ENCODE measurements at regions not wholly inside any gene's neighbourhood (a gene's known extent, or its start where the extent isn't known, plus 50 kb on each side); places are given as distances from the start of the nearest gene placed in this dataset.
A peak's percentile ranks its signal among the peaks of the same experiment; 100 is the strongest.

DNA sequence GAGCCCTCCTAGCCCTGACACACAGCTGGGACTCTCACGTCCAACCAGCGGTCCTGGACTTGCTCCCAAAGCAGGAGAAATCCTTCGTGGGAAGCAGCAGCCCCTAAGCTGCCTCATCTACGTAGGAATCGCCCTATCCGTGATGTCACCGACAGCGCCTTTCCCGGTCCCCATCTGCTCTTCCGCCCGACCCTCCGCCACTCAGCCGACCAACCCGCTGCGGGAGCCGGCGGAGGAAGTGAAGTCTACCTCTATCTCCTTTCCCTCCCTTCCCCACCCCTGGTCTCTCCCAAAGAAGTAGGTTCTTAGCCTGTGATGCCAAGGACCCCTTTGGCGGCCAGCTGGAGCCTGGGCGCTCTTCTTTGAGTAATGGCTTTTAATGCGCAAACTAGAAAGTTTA is 272.1 kb downstream of the FAM72C start:
- H2AK5ac ChIP-seq (ENCODE audit: low read length): no peak overlapping the region
- WGBS (ENCODE audit: extremely low coverage, insufficient coverage, insufficient read length): no CpG with 5 or more reads among the region's 20 CpGs

GRCh38 chr1:143699115-143699514 is 272.7 kb downstream of the FAM72C start:
- Histone ChIP-seq H2BK12ac (ENCODE audit: low read length) (no peak overlapping the region), H3K79me2 (ENCODE audit: control insufficient read depth, insufficient read depth, low read length, poor library complexity) (no peaks in the 10 kb centered on the region), H2BK5ac (ENCODE audit: low read depth, low read length, poor library complexity) (no peak overlapping the region), H3K27me3 (ENCODE audit: insufficient read depth, low read length) (no peaks in the 10 kb centered on the region), H4K91ac (ENCODE audit: low read depth, low read length) (no peak overlapping the region), H3K23ac (ENCODE audit: low read length) (no peak overlapping the region), H3K4me3 (ENCODE audit: low read depth, low read length) (no peak overlapping the region), H3K4ac (ENCODE audit: low read depth, low read length) (no peak overlapping the region), H4K12ac (ENCODE audit: low read depth, low read length) (no peak overlapping the region), H4K8ac (ENCODE audit: low read depth, low read length) (no peak overlapping the region), H3K9ac (ENCODE audit: low read length) (no peak overlapping the region), H3K79me1 (ENCODE audit: low read length) (no peaks in the 10 kb centered on the region), H3K36me3 (ENCODE audit: control insufficient read depth in 1 of 2, insufficient read depth in 2 of 2, low read length in 2 of 2) (no peaks in the 10 kb centered on the region), H3K14ac (ENCODE audit: low read length) (no peak overlapping the region), H3K9me3 (ENCODE audit: insufficient read depth, low read depth, low read length) (no peaks in the 10 kb centered on the region), H2BK120ac (ENCODE audit: insufficient read depth, low read length, poor library complexity) (no peak overlapping the region), H3K18ac (ENCODE audit: low read length) (no peak overlapping the region), H2AFZ (ENCODE audit: insufficient read depth, low read length, poor library complexity) (no peak overlapping the region), H3K4me1 (ENCODE audit: control insufficient read depth in 1 of 2, insufficient read depth in 2 of 2, low read length in 2 of 2) (peaks cover 0 to 2% of the 10 kb centered on the region in 2 experiments), H3K27ac (ENCODE audit: low read depth, low read length) (no peak overlapping the region), H2AK5ac (ENCODE audit: low read length) (no peak overlapping the region), H3K4me2 (ENCODE audit: low read length) (peak overlapping the region; percentile 51)
- WGBS (ENCODE audit: extremely low coverage, insufficient coverage, insufficient read length): no CpG with 5 or more reads among the region's 17 CpGs
- DNase-seq: no peak

More for the DNA sequence above, 272.1 kb downstream of the FAM72C start:
- Histone ChIP-seq H3K4ac (ENCODE audit: low read depth, low read length) (no peak overlapping the region), H3K4me2 (ENCODE audit: low read length) (peak overlapping the region; percentile 61), H2BK120ac (ENCODE audit: insufficient read depth, low read length, poor library complexity) (no peak overlapping the region), H3K4me3 (ENCODE audit: low read depth, low read length) (no peak overlapping the region), H3K14ac (ENCODE audit: low read length) (no peak overlapping the region), H3K4me1 (ENCODE audit: control insufficient read depth in 1 of 2, insufficient read depth in 2 of 2, low read length in 2 of 2) (peaks cover 0 to 2% of the 10 kb centered on the region in 2 experiments), H3K9me3 (ENCODE audit: insufficient read depth, low read depth, low read length) (no peaks in the 10 kb centered on the region), H4K12ac (ENCODE audit: low read depth, low read length) (no peak overlapping the region), H3K9ac (ENCODE audit: low read length) (no peak overlapping the region), H4K8ac (ENCODE audit: low read depth, low read length) (no peak overlapping the region), H4K91ac (ENCODE audit: low read depth, low read length) (no peak overlapping the region), H3K23ac (ENCODE audit: low read length) (no peak overlapping the region), H3K36me3 (ENCODE audit: control insufficient read depth in 1 of 2, insufficient read depth in 2 of 2, low read length in 2 of 2) (no peaks in the 10 kb centered on the region), H2BK5ac (ENCODE audit: low read depth, low read length, poor library complexity) (no peak overlapping the region), H3K18ac (ENCODE audit: low read length) (no peak overlapping the region), H3K27me3 (ENCODE audit: insufficient read depth, low read length) (no peaks in the 10 kb centered on the region), H3K27ac (ENCODE audit: low read depth, low read length) (no peak overlapping the region), H2BK12ac (ENCODE audit: low read length) (no peak overlapping the region), H2AFZ (ENCODE audit: insufficient read depth, low read length, poor library complexity) (no peak overlapping the region), H3K79me1 (ENCODE audit: low read length) (no peaks in the 10 kb centered on the region), H3K79me2 (ENCODE audit: control insufficient read depth, insufficient read depth, low read length, poor library complexity) (no peaks in the 10 kb centered on the region)
- no peak for DNase-seq

GRCh38 chr1:143698016-143698415 is 273.8 kb downstream of the FAM72C start:
- Histone ChIP-seq H3K79me2 (ENCODE audit: control insufficient read depth, insufficient read depth, low read length, poor library complexity) (no peaks in the 10 kb centered on the region), H4K91ac (ENCODE audit: low read depth, low read length) (no peak overlapping the region), H2BK12ac (ENCODE audit: low read length) (no peak overlapping the region), H3K36me3 (ENCODE audit: control insufficient read depth in 1 of 2, insufficient read depth in 2 of 2, low read length in 2 of 2) (no peaks in the 10 kb centered on the region), H3K4me1 (ENCODE audit: control insufficient read depth in 1 of 2, insufficient read depth in 2 of 2, low read length in 2 of 2) (peaks cover 0 to 2% of the 10 kb centered on the region in 2 experiments), H3K27ac (ENCODE audit: low read depth, low read length) (no peak overlapping the region), H3K27me3 (ENCODE audit: insufficient read depth, low read length) (no peaks in the 10 kb centered on the region), H4K12ac (ENCODE audit: low read depth, low read length) (no peak overlapping the region), H2AK5ac (ENCODE audit: low read length) (no peak overlapping the region), H2BK5ac (ENCODE audit: low read depth, low read length, poor library complexity) (no peak overlapping the region), H4K8ac (ENCODE audit: low read depth, low read length) (no peak overlapping the region), H3K4me3 (ENCODE audit: low read depth, low read length) (no peak overlapping the region), H3K4ac (ENCODE audit: low read depth, low read length) (no peak overlapping the region), H3K79me1 (ENCODE audit: low read length) (no peaks in the 10 kb centered on the region), H3K9ac (ENCODE audit: low read length) (no peak overlapping the region), H3K14ac (ENCODE audit: low read length) (no peak overlapping the region), H2AFZ (ENCODE audit: insufficient read depth, low read length, poor library complexity) (no peak overlapping the region), H3K4me2 (ENCODE audit: low read length) (no peak overlapping the region), H3K9me3 (ENCODE audit: insufficient read depth, low read depth, low read length) (no peaks in the 10 kb centered on the region), H2BK120ac (ENCODE audit: insufficient read depth, low read length, poor library complexity) (no peak overlapping the region), H3K23ac (ENCODE audit: low read length) (no peak overlapping the region), H3K18ac (ENCODE audit: low read length) (no peak overlapping the region)
- DNase-seq: peak in 1 of 2 donors; percentile 43
- WGBS (ENCODE audit: extremely low coverage, insufficient coverage, insufficient read length): no CpG with 5 or more reads among the region's 21 CpGs

DNA sequence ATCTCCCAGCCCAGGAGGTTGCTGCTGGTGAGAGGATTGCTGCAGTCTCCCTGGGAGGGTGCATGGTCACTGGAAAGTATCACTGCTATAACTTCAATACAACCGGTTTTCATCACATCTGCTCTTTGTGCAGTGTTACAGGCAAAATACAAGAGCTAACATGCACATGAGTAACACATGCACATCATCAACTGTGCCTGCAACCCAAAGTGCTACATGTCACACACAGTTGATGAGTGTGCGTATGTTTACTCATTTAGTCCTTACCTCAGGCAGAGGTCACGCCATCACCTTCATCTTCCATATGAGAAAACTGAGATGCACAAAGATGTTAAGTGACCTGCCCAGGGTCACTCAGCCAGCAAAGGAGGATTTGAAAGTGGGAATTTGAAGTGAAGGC is 277.7 kb downstream of the FAM72C start:
- no peaks in the 10 kb centered on the region for H3K36me3 ChIP-seq (ENCODE audit: control insufficient read depth in 1 of 2, insufficient read depth in 2 of 2, low read length in 2 of 2)
- no peak overlapping the region for H3K4me2 ChIP-seq (ENCODE audit: low read length)
- no peak overlapping the region for H2BK5ac ChIP-seq (ENCODE audit: low read depth, low read length, poor library complexity)
- H3K9ac ChIP-seq (ENCODE audit: low read length): no peak overlapping the region
- H2BK12ac ChIP-seq (ENCODE audit: low read length): no peak overlapping the region
- no peaks in the 10 kb centered on the region for H3K9me3 ChIP-seq (ENCODE audit: insufficient read depth, low read depth, low read length)
- peaks cover 0 to 2% of the 10 kb centered on the region in 2 experiments for H3K4me1 ChIP-seq (ENCODE audit: control insufficient read depth in 1 of 2, insufficient read depth in 2 of 2, low read length in 2 of 2)
- no peak overlapping the region for H3K23ac ChIP-seq (ENCODE audit: low read length)
- H2BK120ac ChIP-seq (ENCODE audit: insufficient read depth, low read length, poor library complexity): no peak overlapping the region
- no CpG with 5 or more reads among the region's 3 CpGs for WGBS (ENCODE audit: extremely low coverage, insufficient coverage, insufficient read length)
- DNase-seq: no peak
- no peak overlapping the region for H4K12ac ChIP-seq (ENCODE audit: low read depth, low read length)
- H3K27ac ChIP-seq (ENCODE audit: low read depth, low read length): no peak overlapping the region
- H3K27me3 ChIP-seq (ENCODE audit: insufficient read depth, low read length): no peaks in the 10 kb centered on the region
- no peak overlapping the region for H4K8ac ChIP-seq (ENCODE audit: low read depth, low read length)
- no peak overlapping the region for H3K18ac ChIP-seq (ENCODE audit: low read length)
- no peak overlapping the region for H3K4ac ChIP-seq (ENCODE audit: low read depth, low read length)
- H3K79me1 ChIP-seq (ENCODE audit: low read length): no peaks in the 10 kb centered on the region
- no peak overlapping the region for H2AK5ac ChIP-seq (ENCODE audit: low read length)
- no peak overlapping the region for H3K4me3 ChIP-seq (ENCODE audit: low read depth, low read length)
- H3K14ac ChIP-seq (ENCODE audit: low read length): no peak overlapping the region
- H2AFZ ChIP-seq (ENCODE audit: insufficient read depth, low read length, poor library complexity): no peak overlapping the region
- no peak overlapping the region for H4K91ac ChIP-seq (ENCODE audit: low read depth, low read length)
- H3K79me2 ChIP-seq (ENCODE audit: control insufficient read depth, insufficient read depth, low read length, poor library complexity): no peaks in the 10 kb centered on the region

All from trophoblast cell (in vitro differentiated cells and primary cell).